Dendritic cell treated with granulocyte-macrophage colony-stimulating factor and Interleukin-4, amounts not matched to agents 40 ng/mL and 50 ng/mL, for 4 days (primary cell): ENCODE measurements at regions not wholly inside any gene's neighbourhood (a gene's known extent, or its start where the extent isn't known, plus 50 kb on each side); places are given as distances from the start of the nearest gene placed in this dataset.

Source experiments
- H3K27ac Mint-ChIP-seq: one replicate; pipeline ENCODE4 v1.8.0; 2022; ENCODE audit warnings: mild to moderate bottlenecking, mixed read lengths
- H3K27me3 Mint-ChIP-seq: one replicate; pipeline ENCODE4 v1.8.0; 2022; ENCODE audit warnings: mild to moderate bottlenecking, mixed read lengths
- H3K36me3 Mint-ChIP-seq: one replicate; pipeline ENCODE4 v1.8.0; 2022; ENCODE audit warnings: low read depth, mixed read lengths
- H3K4me1 Mint-ChIP-seq: one replicate; pipeline ENCODE4 v1.8.0; 2022; ENCODE audit warnings: low read depth, mixed read lengths
- H3K4me3 Mint-ChIP-seq: one replicate; pipeline ENCODE4 v1.8.0; 2022; ENCODE audit warnings: mild to moderate bottlenecking, moderate library complexity, mixed read lengths
- H3K9me3 Mint-ChIP-seq: one replicate; pipeline ENCODE4 v1.8.0; 2022; ENCODE audit warnings: mixed read lengths
- intact Hi-C: fragments of 100-400 bp; cut with micrococcal nuclease; formaldehyde crosslinking; loops from one replicate; pipeline ENCODE4 v1.15.0; 2022

DNA sequence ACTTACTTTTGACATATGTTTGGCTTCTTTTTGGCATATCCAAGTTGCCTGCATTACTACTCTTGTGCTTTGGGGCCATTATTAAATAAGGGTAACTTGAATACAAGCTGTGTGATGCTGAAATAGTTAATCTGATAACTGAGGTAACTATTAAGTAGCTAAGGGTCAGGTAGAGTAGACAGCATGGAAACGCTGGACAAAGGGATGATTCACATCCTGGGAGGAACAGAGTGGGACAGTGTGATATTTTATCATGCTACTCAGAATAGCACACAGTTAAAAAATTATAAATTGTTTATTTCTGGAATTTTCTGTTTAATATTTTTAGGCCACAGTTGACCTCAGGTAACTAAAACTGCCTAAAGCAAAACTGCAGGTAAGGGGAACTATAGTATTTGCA, 483.9 kb downstream of the RFPL4B start:
- peaks cover 12% of the 10 kb centered on the region for H3K27me3 Mint-ChIP-seq
- no peak overlapping the region for H3K27ac Mint-ChIP-seq
- no peak overlapping the region for H3K4me3 Mint-ChIP-seq
- H3K4me1 Mint-ChIP-seq: no peaks in the 10 kb centered on the region
- intact Hi-C loops: no loop called here
- no peaks in the 10 kb centered on the region for H3K9me3 Mint-ChIP-seq
- no peaks in the 10 kb centered on the region for H3K36me3 Mint-ChIP-seq

DNA sequence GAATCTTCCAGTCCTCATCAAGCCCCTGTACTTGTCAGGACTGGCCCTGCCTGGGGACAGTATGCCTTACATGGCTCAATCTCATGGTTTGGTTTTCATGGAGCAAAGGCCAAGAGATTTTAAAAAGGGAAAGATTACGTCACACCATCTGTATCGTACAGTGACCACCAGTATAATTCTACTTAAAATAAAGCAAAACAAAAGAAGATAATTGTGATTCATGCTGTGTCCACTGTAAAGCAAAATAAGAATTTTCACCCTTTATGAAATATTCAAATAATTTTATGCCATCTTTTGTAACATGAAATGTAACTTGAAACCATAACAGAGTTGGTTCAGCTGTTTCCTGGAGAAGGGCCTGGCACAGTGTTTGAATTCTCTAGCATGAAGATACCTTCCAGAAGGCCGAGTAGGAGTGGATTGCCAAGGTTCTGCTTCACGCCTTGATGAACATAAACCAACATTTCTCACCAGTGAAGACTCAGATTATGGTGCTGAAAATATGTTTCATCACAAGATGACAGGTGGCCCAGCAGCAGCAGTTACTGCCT, 486.5 kb downstream of the RFPL4B start:
- H3K36me3 Mint-ChIP-seq: no peaks in the 10 kb centered on the region
- peaks cover 9% of the 10 kb centered on the region for H3K27me3 Mint-ChIP-seq
- no peaks in the 10 kb centered on the region for H3K9me3 Mint-ChIP-seq

DNA sequence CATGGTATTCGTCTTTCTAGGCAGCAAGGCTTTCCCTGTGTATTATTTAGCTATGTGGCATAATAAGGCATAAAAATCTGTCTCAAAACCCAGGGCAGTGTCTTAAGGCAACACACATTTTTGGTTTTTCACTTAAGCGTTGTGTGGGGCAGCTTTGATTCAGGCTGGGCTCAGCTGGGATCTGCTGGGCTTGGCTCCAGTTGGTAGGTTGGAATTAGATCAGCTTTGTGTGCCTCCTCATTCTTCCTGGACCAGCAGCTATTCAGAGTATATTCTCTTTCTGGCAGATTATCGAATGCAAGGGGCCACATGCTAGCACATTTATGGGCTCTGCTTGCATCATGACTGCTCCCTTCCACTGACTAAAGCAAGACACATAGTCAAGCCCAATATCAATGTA, 487.9 kb downstream of the RFPL4B start:
- intact Hi-C loops: no loop called here
- no peaks in the 10 kb centered on the region for H3K4me1 Mint-ChIP-seq
- no peak overlapping the region for H3K4me3 Mint-ChIP-seq
- peaks cover 5% of the 10 kb centered on the region for H3K27me3 Mint-ChIP-seq
- no peak overlapping the region for H3K27ac Mint-ChIP-seq
- no peaks in the 10 kb centered on the region for H3K36me3 Mint-ChIP-seq
- no peaks in the 10 kb centered on the region for H3K9me3 Mint-ChIP-seq

More for the DNA sequence above, 486.5 kb downstream of the RFPL4B start:
- no peaks in the 10 kb centered on the region for H3K4me1 Mint-ChIP-seq
- no peak overlapping the region for H3K27ac Mint-ChIP-seq
- H3K4me3 Mint-ChIP-seq: no peak overlapping the region
- intact Hi-C loops: no loop called here

DNA sequence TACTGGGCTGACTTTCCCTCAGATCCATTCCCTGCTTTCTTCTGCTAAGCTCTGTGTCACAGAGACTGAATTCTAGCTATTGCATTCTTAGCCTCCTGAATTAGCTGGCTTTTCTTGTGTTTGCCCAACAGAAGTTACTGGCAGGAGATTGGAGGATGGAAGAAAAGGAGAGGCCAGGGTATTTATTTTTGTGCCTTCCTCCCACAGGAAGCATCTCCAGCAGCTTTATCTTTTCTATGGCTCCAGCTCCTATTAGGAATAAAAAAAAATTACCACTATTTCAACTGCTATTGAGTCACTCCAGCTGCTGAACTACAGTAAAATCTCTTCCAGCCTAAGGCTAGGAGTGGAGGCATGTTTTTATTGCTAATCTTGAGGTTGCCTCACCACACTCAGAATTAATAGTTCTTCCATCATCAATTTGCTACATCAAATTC, 492.4 kb downstream of the RFPL4B start:
- Mint-ChIP-seq H3K27ac (no peak overlapping the region), H3K36me3 (no peaks in the 10 kb centered on the region), H3K9me3 (no peaks in the 10 kb centered on the region), H3K4me1 (no peaks in the 10 kb centered on the region), H3K27me3 (no peaks in the 10 kb centered on the region), H3K4me3 (no peak overlapping the region)
- intact Hi-C loops: no loop called here

DNA sequence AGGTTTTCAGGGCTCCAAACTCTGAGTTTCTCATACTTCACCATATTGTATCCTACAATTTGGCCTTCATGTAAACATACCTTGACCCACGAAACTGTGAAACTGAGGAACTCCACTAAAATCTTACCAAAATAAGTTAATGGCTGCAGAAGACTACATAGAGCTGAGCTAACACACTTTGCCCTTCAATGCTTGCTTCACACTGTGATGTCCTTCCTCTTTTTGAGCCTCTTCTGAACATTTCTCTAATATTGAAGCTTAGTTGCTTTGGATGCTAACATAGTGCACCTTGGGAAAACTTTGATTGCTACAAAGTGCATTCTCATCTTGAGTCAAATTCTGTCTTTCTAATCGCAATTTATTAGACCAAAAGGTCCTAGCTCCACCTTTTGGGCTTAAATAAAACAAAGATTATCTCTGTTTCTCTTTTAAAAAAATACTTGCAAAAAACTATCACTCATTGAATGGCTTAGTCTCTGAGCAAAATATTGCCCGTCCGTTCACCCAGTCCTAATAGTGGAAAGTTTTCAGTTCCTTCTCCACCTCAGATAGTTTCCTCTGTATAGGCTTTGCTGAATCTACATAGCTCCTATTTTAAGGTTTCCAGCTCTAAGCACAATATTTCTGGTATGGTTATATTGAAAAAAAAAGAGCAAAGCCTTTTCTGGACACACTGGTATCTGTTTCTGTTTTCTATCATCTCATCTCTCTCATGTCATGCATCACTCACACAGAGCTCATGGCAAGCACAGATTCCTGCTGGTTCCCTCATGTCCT, 494.6 kb downstream of the RFPL4B start:
- Mint-ChIP-seq H3K27me3 (no peaks in the 10 kb centered on the region), H3K4me3 (no peak overlapping the region), H3K9me3 (no peaks in the 10 kb centered on the region), H3K27ac (no peak overlapping the region), H3K4me1 (no peaks in the 10 kb centered on the region), H3K36me3 (no peaks in the 10 kb centered on the region)
- intact Hi-C loops: no loop called here

DNA sequence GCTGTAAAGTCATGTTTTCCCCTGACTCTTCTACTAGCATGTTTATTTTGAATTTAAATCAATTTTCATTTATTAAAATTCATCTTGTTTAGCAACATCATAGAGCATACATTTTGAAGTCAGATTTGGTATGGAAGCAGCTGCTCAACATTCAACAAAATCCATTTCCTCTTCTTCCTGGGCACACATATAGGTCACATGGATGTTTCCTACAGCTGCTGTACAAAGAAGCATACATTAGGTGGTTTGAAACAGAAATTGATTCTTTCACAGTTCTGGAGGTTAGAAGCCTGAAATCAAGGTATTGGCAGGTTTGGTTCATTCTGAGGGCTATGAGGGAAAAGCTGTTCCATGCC, 495.2 kb downstream of the RFPL4B start:
- H3K36me3 Mint-ChIP-seq: no peaks in the 10 kb centered on the region
- intact Hi-C loops: no loop called here
- no peaks in the 10 kb centered on the region for H3K27me3 Mint-ChIP-seq
- H3K4me3 Mint-ChIP-seq: no peak overlapping the region
- H3K27ac Mint-ChIP-seq: no peak overlapping the region
- no peaks in the 10 kb centered on the region for H3K4me1 Mint-ChIP-seq
- no peaks in the 10 kb centered on the region for H3K9me3 Mint-ChIP-seq

DNA sequence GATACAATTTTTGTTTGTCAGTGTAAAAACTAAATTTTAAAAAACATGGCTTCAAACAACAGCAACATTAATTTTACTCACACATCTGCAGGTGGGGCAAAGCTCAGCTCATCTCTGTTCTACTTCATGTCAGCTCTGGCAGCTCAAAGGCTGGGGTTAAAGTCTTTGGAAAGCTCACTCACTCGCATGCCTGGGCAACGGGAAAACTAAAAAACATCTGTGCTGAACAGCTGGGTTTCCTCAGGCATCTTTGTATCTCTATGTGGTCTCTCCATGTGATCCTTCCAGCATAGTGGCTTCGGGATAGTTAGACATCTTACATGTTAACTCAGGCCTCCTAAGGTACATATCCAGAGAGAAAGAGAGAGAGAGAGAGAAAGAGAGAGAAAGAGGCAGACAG, 499.6 kb downstream of the RFPL4B start:
- Mint-ChIP-seq H3K4me3 (no peak overlapping the region), H3K4me1 (no peaks in the 10 kb centered on the region), H3K27ac (no peak overlapping the region), H3K9me3 (no peaks in the 10 kb centered on the region), H3K36me3 (no peaks in the 10 kb centered on the region), H3K27me3 (no peaks in the 10 kb centered on the region)
- intact Hi-C loops: no loop called here

- Mint-ChIP-seq H3K9me3 (no peaks in the 10 kb centered on the region), H3K36me3 (no peaks in the 10 kb centered on the region), H3K4me1 (no peaks in the 10 kb centered on the region), H3K27me3 (no peaks in the 10 kb centered on the region), H3K4me3 (no peak overlapping the region), H3K27ac (no peak overlapping the region)
- intact Hi-C loops: no loop called here
These were observed 504.0 kb downstream of the RFPL4B start for GRCh38 chr6:112851146-112851545.

DNA sequence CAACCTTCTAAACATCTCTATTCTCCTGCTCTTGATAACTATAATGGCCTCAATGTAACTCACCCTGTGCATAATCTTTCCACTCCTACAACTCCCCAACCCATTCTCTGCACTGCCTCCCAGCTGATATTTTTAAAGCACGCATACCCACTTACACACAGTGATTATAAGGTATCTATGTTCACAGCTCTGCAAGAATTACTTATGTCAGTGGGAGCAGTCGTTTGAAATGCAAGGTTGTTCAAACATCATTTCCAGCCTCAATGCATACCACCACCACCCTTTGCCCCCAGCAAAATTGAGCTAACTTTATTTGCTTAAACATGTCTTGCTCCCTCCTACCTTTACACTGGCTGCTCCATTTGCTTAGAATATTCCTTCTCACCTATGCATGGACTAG, 506.0 kb downstream of the RFPL4B start:
- Mint-ChIP-seq H3K4me1 (no peaks in the 10 kb centered on the region), H3K27ac (no peak overlapping the region), H3K27me3 (no peaks in the 10 kb centered on the region), H3K9me3 (no peaks in the 10 kb centered on the region), H3K4me3 (no peak overlapping the region), H3K36me3 (no peaks in the 10 kb centered on the region)
- intact Hi-C loops: no loop called here

- Mint-ChIP-seq H3K36me3 (no peaks in the 10 kb centered on the region), H3K27ac (no peak overlapping the region), H3K4me3 (no peak overlapping the region), H3K9me3 (peaks cover 2% of the 10 kb centered on the region), H3K4me1 (no peaks in the 10 kb centered on the region), H3K27me3 (no peaks in the 10 kb centered on the region)
- intact Hi-C loops: no loop called here
These were observed 516.6 kb downstream of the RFPL4B start for GRCh38 chr6:112863753-112864152.

GRCh38 chr6:112865131-112865530, 518.0 kb downstream of the RFPL4B start:
- H3K4me3 Mint-ChIP-seq: no peak overlapping the region
- H3K27me3 Mint-ChIP-seq: no peaks in the 10 kb centered on the region
- intact Hi-C loops: no loop called here
- H3K4me1 Mint-ChIP-seq: no peaks in the 10 kb centered on the region
- no peaks in the 10 kb centered on the region for H3K36me3 Mint-ChIP-seq
- peaks cover 16% of the 10 kb centered on the region for H3K9me3 Mint-ChIP-seq
- no peak overlapping the region for H3K27ac Mint-ChIP-seq

- intact Hi-C loops: no loop called here
- no peaks in the 10 kb centered on the region for H3K4me1 Mint-ChIP-seq
- H3K36me3 Mint-ChIP-seq: no peaks in the 10 kb centered on the region
- no peak overlapping the region for H3K4me3 Mint-ChIP-seq
- no peaks in the 10 kb centered on the region for H3K27me3 Mint-ChIP-seq
- peaks cover 15% of the 10 kb centered on the region for H3K9me3 Mint-ChIP-seq
- no peak overlapping the region for H3K27ac Mint-ChIP-seq
These were observed 527.8 kb downstream of the RFPL4B start for GRCh38 chr6:112874881-112875280.

DNA sequence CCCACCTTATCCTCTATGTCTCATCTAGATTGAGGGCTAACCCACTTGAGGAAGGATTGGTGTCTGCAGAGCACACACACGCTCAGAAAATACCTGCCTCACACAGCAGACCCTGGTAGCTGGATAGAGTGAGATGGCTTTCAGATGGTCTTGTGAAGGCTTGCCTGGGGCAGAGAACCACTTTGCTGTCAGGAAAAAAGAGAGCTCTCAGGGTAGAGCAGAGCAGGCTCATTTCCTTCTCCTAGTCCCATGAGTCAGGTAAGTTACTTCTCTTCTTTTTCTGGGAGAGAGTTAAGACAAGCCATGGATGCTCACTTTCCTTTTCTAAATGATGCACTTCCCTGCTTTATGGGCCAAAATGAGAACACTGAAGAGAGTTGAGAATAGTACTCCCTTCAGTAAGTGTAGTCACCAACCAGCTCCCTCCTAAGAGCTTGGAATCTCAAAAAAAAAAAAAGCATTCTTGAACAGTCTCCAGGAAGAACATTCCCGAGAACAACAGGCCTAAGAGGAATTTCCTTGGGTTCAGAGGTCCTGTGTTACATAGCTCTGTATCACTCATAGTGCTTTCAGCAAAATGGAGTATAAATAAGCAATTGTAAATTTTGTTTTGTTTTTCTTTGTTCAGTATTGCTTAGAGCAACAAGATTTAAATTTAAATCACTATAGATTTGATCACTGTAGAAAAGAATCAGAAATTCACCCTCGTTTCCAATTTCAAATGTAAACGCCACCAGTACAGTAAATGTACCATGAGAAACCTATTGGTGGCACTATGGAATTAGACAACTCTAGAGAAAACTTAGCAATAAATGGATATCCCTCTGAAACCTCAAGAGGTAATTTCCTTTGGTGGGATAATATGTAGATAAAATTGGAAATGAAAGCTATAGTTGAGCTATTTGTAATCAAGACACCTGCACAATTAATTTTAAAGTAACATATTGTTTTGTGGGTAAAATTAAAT, 530.3 kb downstream of the RFPL4B start:
- Mint-ChIP-seq H3K4me3 (no peak overlapping the region), H3K9me3 (no peaks in the 10 kb centered on the region), H3K27me3 (no peaks in the 10 kb centered on the region), H3K27ac (no peak overlapping the region), H3K36me3 (no peaks in the 10 kb centered on the region), H3K4me1 (no peaks in the 10 kb centered on the region)
- intact Hi-C loops: no loop called here

- H3K4me3 Mint-ChIP-seq: peak overlapping the region; percentile 37
- no peak overlapping the region for H3K27ac Mint-ChIP-seq
- H3K9me3 Mint-ChIP-seq: no peaks in the 10 kb centered on the region
- intact Hi-C loops: no loop called here
- no peaks in the 10 kb centered on the region for H3K27me3 Mint-ChIP-seq
- H3K4me1 Mint-ChIP-seq: no peaks in the 10 kb centered on the region
- H3K36me3 Mint-ChIP-seq: no peaks in the 10 kb centered on the region
These were observed 532.8 kb downstream of the RFPL4B start for GRCh38 chr6:112879920-112880413.
